ENCODE measurements at regions not wholly inside any gene's neighbourhood (a gene's known extent, or its start where the extent isn't known, plus 50 kb on each side); places are given as distances from the start of the nearest gene placed in this dataset.

DNA sequence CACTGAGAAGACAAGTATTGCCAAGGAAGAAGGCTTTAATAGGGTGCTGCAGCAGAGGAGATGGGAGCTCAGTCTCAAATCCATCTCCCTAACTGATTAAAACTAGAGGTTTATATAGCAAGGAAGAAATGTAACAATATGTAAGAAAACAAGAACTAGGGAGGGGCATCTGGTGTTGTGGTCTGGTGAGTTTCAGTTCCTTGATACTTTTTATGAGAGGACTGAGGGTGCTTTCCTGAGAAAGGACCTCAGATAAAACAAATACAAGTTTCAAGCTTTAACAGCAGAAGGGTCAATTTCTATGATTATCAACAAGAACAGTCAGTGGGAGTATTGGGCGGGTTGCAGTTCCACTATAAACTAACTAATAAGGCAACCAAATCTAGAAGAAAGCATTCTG, 1967.5 kb downstream of the SUCLG1 start:
- no peak overlapping the region for H3K9ac ChIP-seq (ENCODE audit: low read length in 3 of 3)
- TF ChIP-seq CTCF (IDR thresholded peaks at IDR 0.05; ENCODE audit: borderline replicate concordance, extremely low read depth, insufficient read depth), result no peak
- peaks cover 0 to 2% (median 0%) of the 10 kb centered on the region in 3 donors for H3K9me3 ChIP-seq (ENCODE audit: control insufficient read depth in 2 of 3, insufficient read depth in 1 of 3, low read length in 3 of 3)
- H3K4me3 ChIP-seq (ENCODE audit: low read length in 3 of 3), result no peak overlapping the region
- H3K27ac ChIP-seq (ENCODE audit: low read depth in 2 of 2, low read length in 2 of 2), result no peak overlapping the region
- no peaks in the 10 kb centered on the region for H3K36me3 ChIP-seq (ENCODE audit: control insufficient read depth in 2 of 3, insufficient read depth in 3 of 3, low read length in 3 of 3)
- intact Hi-C loops (cut with DNase I), result no loop called here
- FAIRE-seq, result no peak
- H3K27me3 ChIP-seq (ENCODE audit: control insufficient read depth, insufficient read depth, low read length), result no peaks in the 10 kb centered on the region
- DNase-seq, result no peak
- H3K4me1 ChIP-seq (ENCODE audit: control insufficient read depth in 2 of 3, insufficient read depth in 2 of 3, low read depth in 1 of 3, low read length in 3 of 3), result no peaks in the 10 kb centered on the region

- H3K4me3 ChIP-seq (ENCODE audit: low read length in 3 of 3), result no peak overlapping the region
- FAIRE-seq, result no peak
- no peak for TF ChIP-seq CTCF (IDR thresholded peaks at IDR 0.05; ENCODE audit: borderline replicate concordance, extremely low read depth, insufficient read depth)
- intact Hi-C loops (cut with DNase I), result no loop called here
- H3K9ac ChIP-seq (ENCODE audit: low read length in 3 of 3), result no peak overlapping the region
- H3K4me1 ChIP-seq (ENCODE audit: control insufficient read depth in 2 of 3, insufficient read depth in 2 of 3, low read depth in 1 of 3, low read length in 3 of 3), result no peaks in the 10 kb centered on the region
- H3K9me3 ChIP-seq (ENCODE audit: control insufficient read depth in 2 of 3, insufficient read depth in 1 of 3, low read length in 3 of 3), result peaks cover 0 to 2% (median 0%) of the 10 kb centered on the region in 3 donors
- H3K27ac ChIP-seq (ENCODE audit: low read depth in 2 of 2, low read length in 2 of 2), result no peak overlapping the region
- no peaks in the 10 kb centered on the region for H3K27me3 ChIP-seq (ENCODE audit: control insufficient read depth, insufficient read depth, low read length)
- no peak for DNase-seq
- no peaks in the 10 kb centered on the region for H3K36me3 ChIP-seq (ENCODE audit: control insufficient read depth in 2 of 3, insufficient read depth in 3 of 3, low read length in 3 of 3)
Measured at GRCh38 chr2:82487354-82487753, 1971.7 kb downstream of the SUCLG1 start.

DNA sequence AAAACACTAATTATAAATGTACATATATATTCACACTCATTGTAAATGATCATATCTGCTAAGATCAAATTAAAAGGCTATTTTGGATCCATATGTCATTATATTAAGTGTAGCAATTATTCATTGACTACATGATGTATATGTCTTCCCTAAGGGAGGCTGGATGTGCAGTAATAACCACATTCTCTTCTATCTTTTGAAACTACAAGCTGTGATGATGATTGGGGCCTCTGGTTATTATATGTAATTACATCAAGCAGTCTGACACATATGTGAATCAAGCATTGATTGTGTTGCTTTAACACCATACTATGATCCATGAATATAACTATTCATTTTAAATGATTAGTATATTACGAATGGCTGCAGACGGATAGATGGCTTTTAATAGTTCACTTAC, 1973.4 kb downstream of the SUCLG1 start:
- Histone ChIP-seq H3K4me3 (ENCODE audit: low read length in 3 of 3) (no peak overlapping the region), H3K27me3 (ENCODE audit: control insufficient read depth, insufficient read depth, low read length) (no peaks in the 10 kb centered on the region), H3K27ac (ENCODE audit: low read depth in 2 of 2, low read length in 2 of 2) (no peak overlapping the region), H3K9ac (ENCODE audit: low read length in 3 of 3) (no peak overlapping the region), H3K4me1 (ENCODE audit: control insufficient read depth in 2 of 3, insufficient read depth in 2 of 3, low read depth in 1 of 3, low read length in 3 of 3) (no peaks in the 10 kb centered on the region), H3K9me3 (ENCODE audit: control insufficient read depth in 2 of 3, insufficient read depth in 1 of 3, low read length in 3 of 3) (peaks cover 0 to 2% (median 0%) of the 10 kb centered on the region in 3 donors), H3K36me3 (ENCODE audit: control insufficient read depth in 2 of 3, insufficient read depth in 3 of 3, low read length in 3 of 3) (no peaks in the 10 kb centered on the region)
- no peak for FAIRE-seq
- no peak for TF ChIP-seq CTCF (IDR thresholded peaks at IDR 0.05; ENCODE audit: borderline replicate concordance, extremely low read depth, insufficient read depth)
- no peak for DNase-seq
- intact Hi-C loops (cut with DNase I), result no loop called here

GRCh38 chr2:82481207-82481606, 1977.9 kb downstream of the SUCLG1 start:
- Histone ChIP-seq H3K36me3 (ENCODE audit: control insufficient read depth in 2 of 3, insufficient read depth in 3 of 3, low read length in 3 of 3) (no peaks in the 10 kb centered on the region), H3K4me3 (ENCODE audit: low read length in 3 of 3) (no peak overlapping the region), H3K4me1 (ENCODE audit: control insufficient read depth in 2 of 3, insufficient read depth in 2 of 3, low read depth in 1 of 3, low read length in 3 of 3) (no peaks in the 10 kb centered on the region), H3K9me3 (ENCODE audit: control insufficient read depth in 2 of 3, insufficient read depth in 1 of 3, low read length in 3 of 3) (no peaks in the 10 kb centered on the region), H3K9ac (ENCODE audit: low read length in 3 of 3) (no peak overlapping the region), H3K27me3 (ENCODE audit: control insufficient read depth, insufficient read depth, low read length) (no peaks in the 10 kb centered on the region), H3K27ac (ENCODE audit: low read depth in 2 of 2, low read length in 2 of 2) (no peak overlapping the region)
- no peak for TF ChIP-seq CTCF (IDR thresholded peaks at IDR 0.05; ENCODE audit: borderline replicate concordance, extremely low read depth, insufficient read depth)
- intact Hi-C loops (cut with DNase I), result no loop called here
- FAIRE-seq (no peak), DNase-seq (no peak)
